Non-pigmented ciliary epithelial cell (primary cell): ENCODE measurements at regions not wholly inside any gene's neighbourhood (a gene's known extent, or its start where the extent isn't known, plus 50 kb on each side); places are given as distances from the start of the nearest gene placed in this dataset.
"Not testable (repeated sequence)": the region's sequence is repeated elsewhere in the genome, so short reads cannot be mapped to it uniquely, and the experiment has no call there.

Experiments used
- DNase-seq: peaks from one replicate; pipeline ENCODE4 v3.0.0-alpha.2; 2010; ENCODE audit warnings: low read depth

GRCh38 chr9:22840641-22841040 is 394.0 kb downstream of the DMRTA1 start:
- no peak for DNase-seq

DNA sequence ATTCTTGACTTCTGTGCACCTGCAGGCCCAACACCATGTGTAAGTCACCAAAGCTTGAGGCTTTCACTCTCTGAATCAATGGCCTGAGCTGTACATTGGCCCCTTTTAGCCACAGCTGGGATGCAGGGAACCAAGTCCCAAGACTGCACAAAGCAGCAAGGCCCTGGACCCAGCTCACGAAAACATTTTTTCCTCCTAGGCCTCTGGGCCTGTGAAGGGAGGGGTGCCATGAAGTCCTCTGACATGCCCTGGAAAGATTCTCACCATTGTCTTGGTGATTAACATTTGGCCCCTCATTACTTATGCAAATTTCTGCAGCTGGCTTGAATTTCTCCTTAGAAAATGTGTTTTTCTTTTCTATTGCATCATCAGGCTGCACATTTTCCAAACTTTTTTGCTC is 398.6 kb downstream of the DMRTA1 start:
- DNase-seq = not testable (repeated sequence)

GRCh38 chr9:22855980-22856379 is 409.4 kb downstream of the DMRTA1 start:
- no peak for DNase-seq

DNA sequence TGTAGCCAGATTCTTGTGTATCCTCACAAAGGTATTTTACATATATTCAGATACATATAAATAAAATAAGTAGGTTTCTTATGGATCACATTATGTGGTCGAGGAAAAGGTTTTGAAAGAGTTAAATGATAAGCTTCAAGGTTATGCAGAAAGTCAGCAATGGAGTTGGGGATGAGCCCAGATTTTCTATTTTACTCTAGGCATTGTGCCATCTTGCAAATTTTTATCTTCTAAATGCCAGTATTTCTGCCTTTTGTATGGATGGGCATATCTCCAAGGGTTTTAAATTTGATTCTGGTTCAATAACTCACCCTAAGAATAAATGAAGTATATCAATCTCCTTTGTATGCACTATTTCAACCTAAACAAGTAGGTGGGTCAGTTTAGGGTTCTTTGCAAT is 410.7 kb downstream of the DMRTA1 start:
- no peak for DNase-seq

- DNase-seq = no peak
Observed at GRCh38 chr9:22863106-22863505, 416.5 kb downstream of the DMRTA1 start.

- DNase-seq = no peak
Observed at GRCh38 chr9:22863736-22864135, 417.1 kb downstream of the DMRTA1 start.

GRCh38 chr9:22893196-22893843 is 446.7 kb downstream of the DMRTA1 start:
- DNase-seq = no peak

DNA sequence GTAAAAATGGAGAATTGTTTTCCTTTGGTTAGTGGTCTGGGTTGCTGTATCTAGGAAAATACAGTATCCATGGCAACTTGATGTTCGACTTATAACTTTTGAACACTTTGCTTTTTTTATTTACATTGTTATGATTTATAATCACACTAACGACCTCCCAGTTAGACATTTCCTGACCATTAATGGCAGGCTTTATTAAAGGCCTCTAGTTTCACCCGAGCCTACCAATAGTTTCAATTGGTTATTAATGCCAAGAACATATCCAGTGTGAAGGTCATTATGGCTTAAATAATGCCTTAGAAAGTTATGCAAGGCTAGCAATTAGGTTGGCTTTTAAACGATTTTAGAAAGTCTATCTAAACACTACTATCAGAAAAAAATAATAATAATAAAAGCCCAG is 452.0 kb downstream of the DMRTA1 start:
- no peak for DNase-seq

DNA sequence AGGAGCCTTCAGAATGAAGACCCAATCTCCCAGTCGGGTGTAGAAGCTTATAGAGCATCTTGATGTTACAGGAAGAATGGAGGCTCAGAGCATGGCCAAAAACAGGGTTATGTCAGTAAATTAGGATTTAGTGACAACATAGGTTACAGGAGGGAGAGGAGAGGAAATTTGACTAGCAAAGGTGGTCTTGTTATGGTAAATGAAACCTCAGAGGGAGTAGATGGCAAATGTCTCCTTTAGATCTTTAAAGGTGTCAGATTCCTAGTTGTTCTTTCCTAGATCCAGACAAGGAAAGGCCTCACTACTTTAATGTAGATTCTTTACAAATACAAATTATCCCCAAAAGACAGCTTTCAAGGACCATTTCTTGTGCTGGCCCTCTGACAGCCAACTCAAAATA is 465.0 kb downstream of the DMRTA1 start:
- DNase-seq = no peak

DNA sequence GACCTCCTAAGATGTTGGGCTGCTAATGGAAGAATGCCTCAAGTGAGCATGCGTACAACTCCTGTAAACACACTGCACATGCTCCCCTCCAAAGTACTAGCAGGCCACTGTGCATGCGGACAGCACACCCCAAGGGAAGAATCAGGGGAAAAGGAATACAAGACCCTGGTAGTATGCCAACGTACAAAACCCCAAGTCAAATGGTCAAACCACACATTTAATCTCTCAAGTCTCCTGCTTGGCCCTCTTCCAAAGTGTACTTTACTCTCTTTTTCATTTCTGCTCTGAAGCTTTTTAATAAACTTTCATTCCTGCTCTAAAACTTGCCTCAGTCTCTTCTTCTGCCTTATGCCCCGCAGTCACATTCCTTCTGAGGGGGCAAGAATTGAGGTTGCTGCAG is 466.4 kb downstream of the DMRTA1 start:
- DNase-seq = no peak

GRCh38 chr9:22913518-22913917 is 466.9 kb downstream of the DMRTA1 start:
- no peak for DNase-seq

DNA sequence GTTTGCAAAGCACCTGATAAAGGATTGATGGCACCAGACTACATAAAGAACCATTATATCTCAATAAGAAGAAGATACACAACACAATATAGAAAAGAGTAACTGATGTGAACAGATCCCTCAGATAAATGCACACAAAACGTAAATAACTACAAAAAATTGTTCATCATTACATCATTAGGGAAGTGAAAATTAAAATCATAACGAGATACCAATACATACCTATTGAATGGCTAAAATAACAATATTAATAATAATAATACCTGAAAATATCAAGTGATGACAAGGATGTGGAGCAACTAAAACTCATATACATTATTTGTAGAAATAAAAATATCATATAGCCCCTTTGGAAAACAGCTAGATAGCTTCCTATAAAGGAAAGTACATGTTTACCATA is 469.5 kb downstream of the DMRTA1 start:
- no peak for DNase-seq

DNA sequence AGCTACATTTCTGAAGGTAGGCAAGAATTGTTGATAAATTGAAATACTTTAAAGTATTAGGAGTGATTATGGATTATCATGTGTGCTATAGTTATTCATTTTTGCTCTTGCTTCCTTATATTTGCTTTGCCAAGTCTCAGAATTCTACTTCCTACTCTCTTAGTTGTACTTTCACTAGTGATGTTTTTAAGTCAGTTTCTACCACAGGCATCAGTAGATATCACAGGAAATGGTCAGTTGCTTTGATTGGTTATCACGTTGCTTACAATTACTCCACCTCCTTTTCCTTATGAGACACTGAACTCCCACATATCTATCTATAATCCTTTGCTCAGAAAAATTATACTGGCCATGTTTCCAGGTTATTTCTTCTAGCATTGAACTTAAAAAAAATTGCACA is 472.8 kb downstream of the DMRTA1 start:
- no peak for DNase-seq

- no peak for DNase-seq
Observed at GRCh38 chr9:22921742-22922141, 475.1 kb downstream of the DMRTA1 start.

DNA sequence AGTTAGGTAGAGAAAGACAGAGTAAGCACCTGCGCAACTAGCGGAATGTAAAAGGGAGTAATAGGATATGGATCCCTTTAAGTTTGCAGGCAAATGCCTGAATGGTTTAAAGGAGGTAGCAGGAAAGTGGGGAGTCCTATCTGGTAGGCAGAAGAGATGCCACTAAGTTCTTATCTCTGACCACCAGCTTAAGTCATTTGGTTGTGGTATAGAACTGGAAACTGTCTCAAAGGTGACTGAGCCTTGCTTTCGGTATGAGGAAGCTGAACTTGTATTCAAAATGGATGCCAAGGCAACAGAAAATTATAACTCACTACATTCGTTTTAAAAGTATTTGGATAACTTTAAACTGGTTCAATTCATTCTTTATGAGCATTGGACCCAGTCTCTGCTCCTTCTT is 475.6 kb downstream of the DMRTA1 start:
- DNase-seq = no peak

GRCh38 chr9:22954550-22954949 is 507.9 kb downstream of the DMRTA1 start:
- no peak for DNase-seq

DNA sequence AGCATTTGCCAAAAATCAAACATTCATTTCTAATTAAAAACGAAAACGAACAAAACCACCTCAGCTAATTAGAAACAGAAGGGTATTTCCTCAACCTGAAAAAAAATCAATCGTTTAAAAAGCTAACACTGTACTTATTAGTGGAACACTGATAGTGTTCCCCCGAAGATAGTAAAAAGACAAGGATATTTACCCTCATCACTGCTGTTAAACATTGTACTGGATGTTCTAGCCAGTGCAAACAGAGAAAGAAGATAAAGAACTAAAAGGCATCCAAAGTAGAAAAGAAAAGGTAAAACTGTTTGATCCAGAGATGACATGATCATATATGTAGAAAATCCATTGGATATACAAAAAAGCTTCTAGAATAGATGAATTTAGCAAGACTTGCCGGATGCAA is 508.3 kb downstream of the DMRTA1 start:
- DNase-seq = no peak

GRCh38 chr9:22969350-22969979 is 522.8 kb downstream of the DMRTA1 start:
- DNase-seq = no peak

DNA sequence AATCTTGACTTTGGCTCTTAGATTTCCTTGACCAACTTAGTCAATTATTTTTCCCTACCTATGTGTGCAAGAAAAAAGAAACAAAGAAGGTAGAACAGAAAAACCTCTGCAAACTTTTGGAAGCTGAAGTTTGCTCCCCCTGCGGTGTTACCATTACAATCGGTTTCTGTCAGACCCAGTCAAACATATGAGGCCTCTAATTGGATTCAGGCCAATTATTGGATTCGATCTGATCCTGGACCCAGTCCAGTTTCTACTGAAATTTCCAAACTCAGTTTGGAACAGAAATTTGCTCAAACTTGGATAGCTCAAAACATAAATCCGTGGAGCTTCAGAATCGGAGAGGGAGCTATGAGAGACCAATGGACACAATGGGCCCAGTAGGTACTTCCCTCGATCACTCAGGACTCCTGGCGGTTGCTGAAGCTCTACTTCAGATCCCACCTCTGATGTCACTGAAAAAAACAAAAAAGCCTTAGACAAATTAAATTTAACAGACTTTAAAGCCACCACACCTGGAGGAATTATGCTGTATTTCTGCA is 523.9 kb downstream of the DMRTA1 start:
- DNase-seq = no peak

GRCh38 chr9:22975951-22976350 is 529.3 kb downstream of the DMRTA1 start:
- DNase-seq = no peak

- DNase-seq = no peak
Observed at GRCh38 chr9:22976454-22976853, 529.8 kb downstream of the DMRTA1 start.

GRCh38 chr9:22980429-22980828 is 533.8 kb downstream of the DMRTA1 start:
- DNase-seq = not testable (repeated sequence)

- DNase-seq = no peak
Observed at GRCh38 chr9:22986556-22986955, 539.9 kb downstream of the DMRTA1 start.

- DNase-seq = no peak
Observed at GRCh38 chr9:22990349-22990748, 543.7 kb downstream of the DMRTA1 start.
